GM23338 (cell line): ENCODE measurements at regions not wholly inside any gene's neighbourhood (a gene's known extent, or its start where the extent isn't known, plus 50 kb on each side); places are given as distances from the start of the nearest gene placed in this dataset.
A peak's percentile ranks its signal among the peaks of the same experiment; 100 is the strongest.

ENCODE experiments used
- ATAC-seq: fragments of 200-7000 bp; cut with Tn5 transposase; 3 replicates; pipeline ENCODE4 v1.9.1; 2020
- DNase-seq: peaks from one replicate; pipeline ENCODE4 v3.0.0-alpha.2; 2015; ENCODE audit warnings: low spot score
- H2AFZ ChIP-seq: fragments of 200-600 bp; sonication (generic); 2 replicates; pipeline ENCODE4 v1.8.0; 2016; ENCODE audit warnings: antibody characterized with exemption, mild to moderate bottlenecking, moderate library complexity
- H3F3A ChIP-seq: fragments of 200-600 bp; sonication (generic); replicated peaks from 2 replicates; pipeline ENCODE4 v1.8.0; 2017; ENCODE audit warnings: antibody characterized with exemption, mixed run types, low read depth
- H3K27ac ChIP-seq: fragments of 200-600 bp; sonication (generic); 2 replicates; pipeline ENCODE4 v1.6.1; 2016; ENCODE audit warnings: low read depth
- H3K27me3 ChIP-seq: fragments of 200-600 bp; sonication (generic); 2 replicates; pipeline ENCODE4 v1.8.0; 2016; ENCODE audit warnings: mild to moderate bottlenecking, mixed run types, moderate library complexity; ENCODE audit not compliant: insufficient read depth
- H3K36me3 ChIP-seq: fragments of 200-600 bp; sonication (generic); 2 replicates; pipeline ENCODE4 v1.8.0; 2016; ENCODE audit warnings: mild to moderate bottlenecking; ENCODE audit not compliant: insufficient read depth
- H3K4me1 ChIP-seq: fragments of 200-600 bp; sonication (generic); 2 replicates; pipeline ENCODE4 v1.8.0; 2016; ENCODE audit warnings: mild to moderate bottlenecking, moderate library complexity; ENCODE audit not compliant: insufficient read depth
- H3K4me2 ChIP-seq: fragments of 200-600 bp; sonication (generic); 2 replicates; pipeline ENCODE4 v1.7.1; 2017; ENCODE audit warnings: mixed run types
- H3K4me3 ChIP-seq: fragments of 200-600 bp; sonication (generic); 2 replicates; pipeline ENCODE4 v1.6.1; 2016; ENCODE audit warnings: mixed run types
- H3K79me2 ChIP-seq: fragments of 200-600 bp; sonication (generic); replicated peaks from 2 replicates; pipeline ENCODE4 v1.8.0; 2017; ENCODE audit warnings: mild to moderate bottlenecking; ENCODE audit not compliant: insufficient read depth
- H3K9me2 ChIP-seq: fragments of 200-600 bp; sonication (generic); 2 replicates; pipeline ENCODE4 v1.8.0; 2017; ENCODE audit not compliant: insufficient read depth
- H4K20me1 ChIP-seq: fragments of 200-600 bp; sonication (generic); replicated peaks from 2 replicates; pipeline ENCODE4 v1.8.0; 2017; ENCODE audit warnings: mild to moderate bottlenecking; ENCODE audit not compliant: insufficient read depth
- H3K27ac Mint-ChIP-seq: 2 replicates; pipeline ENCODE4 v1.8.0; 2020; ENCODE audit warnings: inconsistent platforms, mild to moderate bottlenecking, moderate library complexity, mixed read lengths
- H3K27me3 Mint-ChIP-seq: 3 replicates; pipeline ENCODE4 v1.8.0; 2022; ENCODE audit warnings: low read depth, mild to moderate bottlenecking, moderate library complexity, mixed read lengths, inconsistent platforms; ENCODE audit not compliant: insufficient read depth, poor library complexity
- H3K36me3 Mint-ChIP-seq: 3 replicates; pipeline ENCODE4 v1.8.0; 2021; ENCODE audit warnings: low read depth, mild to moderate bottlenecking, inconsistent platforms, moderate library complexity, mixed read lengths
- H3K4me1 Mint-ChIP-seq: 3 replicates; pipeline ENCODE4 v1.8.0; 2020; ENCODE audit warnings: mild to moderate bottlenecking, inconsistent platforms, mixed read lengths
- H3K4me3 Mint-ChIP-seq: 3 replicates; pipeline ENCODE4 v1.8.0; 2021; ENCODE audit warnings: moderate library complexity, mild to moderate bottlenecking, inconsistent platforms, mixed read lengths
- H3K9me3 Mint-ChIP-seq: 3 replicates; pipeline ENCODE4 v1.8.0; 2020; ENCODE audit warnings: moderate library complexity, mild to moderate bottlenecking, inconsistent platforms, mixed read lengths
- CREB1 ChIP-seq: fragments of 250-450 bp; sonication (Bioruptor Pico); IDR thresholded peaks from 2 replicates; pipeline ENCODE4 v1.5.0; 2020; ENCODE audit warnings: low read depth, mild to moderate bottlenecking, moderate library complexity
- CTCF ChIP-seq, 2 experiments: fragments of 200-600 bp in 1 of 2; sonication (generic) in 1 of 2; conservative IDR thresholded peaks; 2 replicates each; pipeline versions ENCODE4 v1.5.1 to v1.6.1; 2016 to 2017; ENCODE audit warnings: antibody characterized with exemption in 2 of 2, low read depth in 2 of 2, mild to moderate bottlenecking in 2 of 2, moderate library complexity in 1 of 2
- ETS1 ChIP-seq: IDR thresholded peaks from 2 replicates; pipeline ENCODE4 v1.6.1; 2016; ENCODE audit warnings: antibody characterized with exemption
- EZH2 ChIP-seq: fragments of 200-600 bp; sonication (generic); IDR thresholded peaks from one replicate; pipeline ENCODE4 v1.8.0; 2017; ENCODE audit warnings: antibody characterized with exemption, mild to moderate bottlenecking, low read depth; ENCODE audit not compliant: unreplicated experiment
- EZH2phosphoT487 ChIP-seq: fragments of 200-600 bp; sonication (generic); IDR thresholded peaks from one replicate; pipeline ENCODE4 v1.8.1; 2018; ENCODE audit warnings: antibody characterized with exemption; ENCODE audit not compliant: unreplicated experiment
- JUNB ChIP-seq: IDR thresholded peaks from one replicate; pipeline ENCODE4 v1.6.1; 2016; ENCODE audit warnings: antibody characterized with exemption; ENCODE audit not compliant: unreplicated experiment
- NANOG ChIP-seq: IDR thresholded peaks from 2 replicates; pipeline ENCODE4 v1.6.1; 2016; ENCODE audit warnings: antibody characterized with exemption, borderline replicate concordance
- POLR2AphosphoS5 ChIP-seq: IDR thresholded peaks from 2 replicates; pipeline ENCODE4 v1.6.1; 2016; ENCODE audit warnings: antibody characterized with exemption, low read depth
- REST ChIP-seq: IDR thresholded peaks from one replicate; pipeline ENCODE4 v1.6.1; 2018; ENCODE audit warnings: antibody characterized with exemption; ENCODE audit not compliant: unreplicated experiment
- STAT1 ChIP-seq: IDR thresholded peaks from one replicate; pipeline ENCODE4 v1.6.1; 2016; ENCODE audit warnings: antibody characterized with exemption; ENCODE audit not compliant: unreplicated experiment
- ZNF114 ChIP-seq: fragments of 250-450 bp; sonication (Bioruptor Pico); IDR thresholded peaks from 2 replicates; pipeline ENCODE4 v1.5.0; 2020; ENCODE audit warnings: mild to moderate bottlenecking, moderate library complexity
- ZNF331 ChIP-seq: fragments of 250-450 bp; sonication (Bioruptor Pico); IDR thresholded peaks from 2 replicates; pipeline ENCODE4 v1.5.0; 2020; ENCODE audit warnings: low read depth, mild to moderate bottlenecking, moderate library complexity
- ZNF462 ChIP-seq: fragments of 250-450 bp; sonication (Bioruptor Pico); IDR thresholded peaks from 2 replicates; pipeline ENCODE4 v1.5.0; 2020; ENCODE audit warnings: mild to moderate bottlenecking, moderate library complexity

- H3K4me1 Mint-ChIP-seq, result peaks cover 13% of the 10 kb centered on the region
- no peak for TF ChIP-seq STAT1
- no peak for TF ChIP-seq ZNF462 (CRISPR knock-in tag)
- TF ChIP-seq NANOG, result no peak
- no peak for TF ChIP-seq REST
- no peak for TF ChIP-seq CREB1
- TF ChIP-seq CTCF (conservative IDR thresholded peaks at IDR 0.05; ENCODE audit: low read depth in 2 of 2), result no peak
- no peak for TF ChIP-seq EZH2
- TF ChIP-seq ZNF331 (CRISPR knock-in tag), result no peak
- TF ChIP-seq EZH2phosphoT487, result no peak
- no peak for TF ChIP-seq ETS1
- no peak for TF ChIP-seq JUNB
- no peak for TF ChIP-seq POLR2AphosphoS5
- no peak for TF ChIP-seq ZNF114 (CRISPR knock-in tag)
- H2AFZ ChIP-seq, result no peak overlapping the region; the same call in 1 of the 2 replicates
- no peaks in the 10 kb centered on the region for H3K79me2 ChIP-seq
- no peak overlapping the region for H3K4me3 Mint-ChIP-seq
- H3K27ac Mint-ChIP-seq, result no peak overlapping the region
- no peaks in the 10 kb centered on the region; the same call in 2 of the 3 replicates for H3K36me3 Mint-ChIP-seq
- no peak overlapping the region for H3K4me3 ChIP-seq
- no peaks in the 10 kb centered on the region for H3K9me2 ChIP-seq
- H3K4me2 ChIP-seq, result no peak overlapping the region
- H3K27me3 ChIP-seq, result no peaks in the 10 kb centered on the region
- no peaks in the 10 kb centered on the region for H3K36me3 ChIP-seq
- H3K4me1 ChIP-seq, result no peaks in the 10 kb centered on the region
- no peaks in the 10 kb centered on the region for H3K9me3 Mint-ChIP-seq
- peak; percentile 33; the same call in 1 of the 3 replicates for ATAC-seq
- DNase-seq, result no peak
- H3K27me3 Mint-ChIP-seq, result peaks cover 6% of the 10 kb centered on the region
- no peaks in the 10 kb centered on the region for H4K20me1 ChIP-seq
- no peak overlapping the region for H3K27ac ChIP-seq
- no peaks in the 10 kb centered on the region for H3F3A ChIP-seq
Observed at GRCh38 chr2:105597806-105598803, 146.6 kb upstream of the NCK2 start.
